Trophoblast cell (in vitro differentiated cells and primary cell): ENCODE measurements at regions not wholly inside any gene's neighbourhood (a gene's known extent, or its start where the extent isn't known, plus 50 kb on each side); places are given as distances from the start of the nearest gene placed in this dataset.

ENCODE experiments used
- DNase-seq, 2 donors: peaks; one replicate each; pipeline ENCODE4 v3.0.0-alpha.2; 2016
- H2AFZ ChIP-seq: 2 replicates; pipeline ENCODE4 v1.6.1; 2013; ENCODE audit warnings: low read length, moderate library complexity, mild to moderate bottlenecking; ENCODE audit not compliant: insufficient read depth, poor library complexity
- H2AK5ac ChIP-seq: 2 replicates; pipeline ENCODE4 v1.6.1; 2013; ENCODE audit warnings: mild to moderate bottlenecking, low read length
- H2BK120ac ChIP-seq: 2 replicates; pipeline ENCODE4 v1.6.1; 2013; ENCODE audit warnings: low read length, mild to moderate bottlenecking, moderate library complexity; ENCODE audit not compliant: insufficient read depth, poor library complexity
- H2BK12ac ChIP-seq: 2 replicates; pipeline ENCODE4 v1.6.1; 2013; ENCODE audit warnings: mild to moderate bottlenecking, low read length, moderate library complexity
- H2BK5ac ChIP-seq: 2 replicates; pipeline ENCODE4 v1.6.1; 2013; ENCODE audit warnings: low read length, low read depth, moderate library complexity, mild to moderate bottlenecking; ENCODE audit not compliant: poor library complexity
- H3K14ac ChIP-seq: 2 replicates; pipeline ENCODE4 v1.6.1; 2013; ENCODE audit warnings: mild to moderate bottlenecking, low read length
- H3K18ac ChIP-seq: 2 replicates; pipeline ENCODE4 v1.6.1; 2013; ENCODE audit warnings: mild to moderate bottlenecking, low read length
- H3K23ac ChIP-seq: 2 replicates; pipeline ENCODE4 v1.6.1; 2013; ENCODE audit warnings: low read length
- H3K27ac ChIP-seq: 2 replicates; pipeline ENCODE4 v1.5.1; 2013; ENCODE audit warnings: low read depth, mild to moderate bottlenecking, inconsistent platforms, low read length, moderate library complexity
- H3K27me3 ChIP-seq: 2 replicates; pipeline ENCODE4 v1.6.1; 2013; ENCODE audit warnings: inconsistent platforms, mild to moderate bottlenecking, low read length, moderate library complexity; ENCODE audit not compliant: insufficient read depth
- H3K36me3 ChIP-seq, 2 experiments: 1 replicate in 1 of 2; 2 replicates in 1 of 2; pipeline ENCODE4 v1.6.1; 2013; ENCODE audit warnings: low read length in 2 of 2, mild to moderate bottlenecking in 2 of 2, moderate library complexity in 1 of 2; ENCODE audit not compliant: insufficient read depth in 2 of 2, control insufficient read depth in 1 of 2
- H3K4ac ChIP-seq: 2 replicates; pipeline ENCODE4 v1.6.1; 2013; ENCODE audit warnings: low read depth, mild to moderate bottlenecking, low read length, moderate library complexity
- H3K4me1 ChIP-seq, 2 experiments: 1 replicate in 1 of 2; 2 replicates in 1 of 2; pipeline ENCODE4 v1.6.1; 2013; ENCODE audit warnings: low read length in 2 of 2, mild to moderate bottlenecking in 2 of 2, moderate library complexity in 1 of 2; ENCODE audit not compliant: insufficient read depth in 2 of 2, control insufficient read depth in 1 of 2
- H3K4me2 ChIP-seq: 2 replicates; pipeline ENCODE4 v1.6.1; 2013; ENCODE audit warnings: inconsistent platforms, mild to moderate bottlenecking, low read length, moderate library complexity
- H3K4me3 ChIP-seq: 2 replicates; pipeline ENCODE4 v1.5.1; 2013; ENCODE audit warnings: mild to moderate bottlenecking, low read depth, low read length, inconsistent platforms
- H3K79me1 ChIP-seq: one replicate; pipeline ENCODE4 v1.6.1; 2013; ENCODE audit warnings: low read length
- H3K79me2 ChIP-seq: 2 replicates; pipeline ENCODE4 v1.6.1; 2013; ENCODE audit warnings: low read length, mild to moderate bottlenecking; ENCODE audit not compliant: control insufficient read depth, insufficient read depth, poor library complexity
- H3K9ac ChIP-seq: 2 replicates; pipeline ENCODE4 v1.6.1; 2013; ENCODE audit warnings: mild to moderate bottlenecking, low read length
- H3K9me3 ChIP-seq: 2 replicates; pipeline ENCODE4 v1.6.1; 2013; ENCODE audit warnings: low read depth, mild to moderate bottlenecking, control low read depth, inconsistent platforms, low read length; ENCODE audit not compliant: insufficient read depth
- H4K12ac ChIP-seq: 2 replicates; pipeline ENCODE4 v1.6.1; 2013; ENCODE audit warnings: low read depth, mild to moderate bottlenecking, low read length, moderate library complexity
- H4K8ac ChIP-seq: 2 replicates; pipeline ENCODE4 v1.6.1; 2013; ENCODE audit warnings: low read depth, mild to moderate bottlenecking, low read length, moderate library complexity
- H4K91ac ChIP-seq: one replicate; pipeline ENCODE4 v1.6.1; 2013; ENCODE audit warnings: low read depth, mild to moderate bottlenecking, low read length, moderate library complexity
- WGBS: extraction: QIAGEN DNeasy Blood & Tissue Kit; methylation state at CpG from one replicate; pipeline ENCODE4 v1.1.7; 2013; ENCODE audit warnings: missing lambda C conversion rate; ENCODE audit not compliant: insufficient read length, insufficient coverage; ENCODE audit errors: extremely low coverage; 5-methylcytosine and 5-hydroxymethylcytosine counted together

GRCh38 chrX:151860827-151861226, 51.9 kb upstream of the MAGEA4 start:
- H3K27me3 ChIP-seq: no peaks in the 10 kb centered on the region
- DNase-seq: no peak
- no CpG with 5 or more reads among the region's 4 CpGs for WGBS
- no peak overlapping the region for H2AK5ac ChIP-seq
- H3K4me2 ChIP-seq: no peak overlapping the region
- H4K8ac ChIP-seq: no peak overlapping the region
- H3K79me1 ChIP-seq: no peaks in the 10 kb centered on the region
- H3K14ac ChIP-seq: no peak overlapping the region
- no peak overlapping the region for H3K18ac ChIP-seq
- H3K36me3 ChIP-seq: no peaks in the 10 kb centered on the region
- H3K4me1 ChIP-seq: no peaks in the 10 kb centered on the region
- no peak overlapping the region for H3K4ac ChIP-seq
- no peaks in the 10 kb centered on the region for H3K79me2 ChIP-seq
- no peak overlapping the region for H3K4me3 ChIP-seq
- no peak overlapping the region for H4K12ac ChIP-seq
- H3K27ac ChIP-seq: no peak overlapping the region
- no peak overlapping the region for H3K23ac ChIP-seq
- no peak overlapping the region for H2BK5ac ChIP-seq
- H2AFZ ChIP-seq: no peak overlapping the region
- H2BK120ac ChIP-seq: no peak overlapping the region
- H3K9ac ChIP-seq: no peak overlapping the region
- no peak overlapping the region for H2BK12ac ChIP-seq
- H3K9me3 ChIP-seq: no peaks in the 10 kb centered on the region
- H4K91ac ChIP-seq: no peak overlapping the region
